CD14-positive monocyte (primary cell): ENCODE measurements at regions not wholly inside any gene's neighbourhood (a gene's known extent, or its start where the extent isn't known, plus 50 kb on each side); places are given as distances from the start of the nearest gene placed in this dataset.

Experiments used
- DNase-seq, 3 donors: peaks; one replicate each; pipeline ENCODE4 v3.0.0-alpha.2; 2011 to 2022
- H2AFZ ChIP-seq: 2 replicates; pipeline ENCODE4 v1.6.0; 2012; ENCODE audit warnings: mild to moderate bottlenecking, low read depth, low read length, inconsistent platforms; ENCODE audit not compliant: insufficient read depth, poor library complexity, severe bottlenecking
- H3K27ac ChIP-seq, 2 donors: 1 replicate in 1 of 2; 2 replicates in 1 of 2; pipeline ENCODE4 v1.5.1; 2012 to 2013; ENCODE audit warnings: low read length in 2 of 2, control low read depth in 1 of 2, inconsistent platforms in 1 of 2, low read depth in 1 of 2, mild to moderate bottlenecking in 1 of 2
- H3K27me3 ChIP-seq, 2 donors: one replicate each; pipeline versions ENCODE4 v1.6.0 to v1.6.1; 2011 to 2013; ENCODE audit warnings: low read length in 2 of 2; ENCODE audit not compliant: control insufficient read depth in 2 of 2, insufficient read depth in 2 of 2
- H3K36me3 ChIP-seq, 2 donors: replicated peaks in 1 of 2; 1 replicate in 1 of 2; 2 replicates in 1 of 2; pipeline versions ENCODE4 v1.5.1 to v1.6.1; 2012 to 2013; ENCODE audit warnings: low read length in 2 of 2, control low read depth in 1 of 2, inconsistent platforms in 1 of 2, mild to moderate bottlenecking in 1 of 2; ENCODE audit not compliant: insufficient read depth in 2 of 2, control insufficient read depth in 1 of 2
- H3K4me1 ChIP-seq, 2 donors: 1 replicate in 1 of 2; 2 replicates in 1 of 2; pipeline versions ENCODE4 v1.5.1 to v1.6.1; 2012 to 2013; ENCODE audit warnings: low read length in 2 of 2, control low read depth in 1 of 2, inconsistent platforms in 1 of 2, mild to moderate bottlenecking in 1 of 2, moderate library complexity in 1 of 2; ENCODE audit not compliant: insufficient read depth in 2 of 2, control insufficient read depth in 1 of 2
- H3K4me2 ChIP-seq: replicated peaks from 2 replicates; pipeline ENCODE3; 2012; ENCODE audit warnings: low read length, moderate library complexity, mild to moderate bottlenecking; ENCODE audit not compliant: poor library complexity, severe bottlenecking; ENCODE audit errors: extremely low read depth
- H3K4me3 ChIP-seq, 3 experiments: fragments of 200-600 bp in 1 of 3; sonication (generic) in 1 of 3; replicated peaks in 1 of 3; 1 replicate in 2 of 3; 2 replicates in 1 of 3; pipeline ENCODE4 v1.5.1; 2011 to 2013; ENCODE audit warnings: low read length in 3 of 3, mild to moderate bottlenecking in 3 of 3, control low read depth in 2 of 3, low read depth in 2 of 3, inconsistent platforms in 1 of 3, moderate library complexity in 1 of 3
- H3K79me2 ChIP-seq: 2 replicates; pipeline ENCODE4 v1.6.0; 2012; ENCODE audit warnings: mild to moderate bottlenecking, control low read depth, inconsistent platforms, low read length, moderate library complexity; ENCODE audit not compliant: insufficient read depth
- H3K9ac ChIP-seq: 2 replicates; pipeline ENCODE4 v1.6.0; 2017; ENCODE audit warnings: low read length, mild to moderate bottlenecking; ENCODE audit not compliant: insufficient read depth, poor library complexity, severe bottlenecking
- H3K9me3 ChIP-seq, 2 donors: replicated peaks in 1 of 2; 1 replicate in 1 of 2; 2 replicates in 1 of 2; pipeline versions ENCODE4 v1.5.1 to v1.6.1; 2012 to 2013; ENCODE audit warnings: low read length in 2 of 2, control low read depth in 1 of 2; ENCODE audit not compliant: control insufficient read depth in 1 of 2, insufficient read depth in 1 of 2
- H4K20me1 ChIP-seq: 2 replicates; pipeline ENCODE4 v1.6.0; 2012; ENCODE audit warnings: mild to moderate bottlenecking, low read length, control low read depth, moderate library complexity; ENCODE audit not compliant: insufficient read depth
- H3K27ac Mint-ChIP-seq, 7 donors: one replicate each; pipeline ENCODE4 v1.8.0; 2020; ENCODE audit warnings: mild to moderate bottlenecking in 7 of 7, mixed read lengths in 7 of 7, moderate library complexity in 6 of 7, inconsistent platforms in 2 of 7
- H3K27me3 Mint-ChIP-seq, 3 donors: one replicate each; pipeline ENCODE4 v1.8.0; 2021 to 2022; ENCODE audit warnings: low read depth in 3 of 3, mild to moderate bottlenecking in 3 of 3, mixed read lengths in 3 of 3, moderate library complexity in 3 of 3, inconsistent platforms in 1 of 3
- H3K36me3 Mint-ChIP-seq, 2 donors: one replicate each; pipeline ENCODE4 v1.8.0; 2020; ENCODE audit warnings: mixed read lengths in 2 of 2, inconsistent platforms in 1 of 2, mild to moderate bottlenecking in 1 of 2
- H3K4me1 Mint-ChIP-seq: one replicate; pipeline ENCODE4 v1.8.0; 2020; ENCODE audit warnings: mild to moderate bottlenecking, mixed read lengths
- H3K4me3 Mint-ChIP-seq, 2 donors: one replicate each; pipeline ENCODE4 v1.8.0; 2020; ENCODE audit warnings: mild to moderate bottlenecking in 2 of 2, mixed read lengths in 2 of 2, moderate library complexity in 1 of 2
- H3K9me3 Mint-ChIP-seq, 7 donors: one replicate each; pipeline ENCODE4 v1.8.0; 2020 to 2022; ENCODE audit warnings: mixed read lengths in 7 of 7, mild to moderate bottlenecking in 6 of 7, moderate library complexity in 6 of 7, inconsistent platforms in 2 of 7
- WGBS: methylation state at CpG from one replicate; pipeline ENCODE4 v1.1.5; 2013; ENCODE audit warnings: missing lambda C conversion rate; ENCODE audit not compliant: insufficient coverage; 5-methylcytosine and 5-hydroxymethylcytosine counted together
- intact Hi-C, 2 donors: fragments of 100-400 bp; cut with micrococcal nuclease; formaldehyde crosslinking; loops; one replicate each; pipeline versions ENCODE4 v1.15.0 to v1.15.1; 2023
- TF ChIP-seq, protein P1 (sequence below): fragments of 200-600 bp; IDR thresholded peaks from one replicate; pipeline ENCODE4 v1.8.0; 2022; ENCODE audit warnings: antibody characterized with exemption, mild to moderate bottlenecking

DNA sequence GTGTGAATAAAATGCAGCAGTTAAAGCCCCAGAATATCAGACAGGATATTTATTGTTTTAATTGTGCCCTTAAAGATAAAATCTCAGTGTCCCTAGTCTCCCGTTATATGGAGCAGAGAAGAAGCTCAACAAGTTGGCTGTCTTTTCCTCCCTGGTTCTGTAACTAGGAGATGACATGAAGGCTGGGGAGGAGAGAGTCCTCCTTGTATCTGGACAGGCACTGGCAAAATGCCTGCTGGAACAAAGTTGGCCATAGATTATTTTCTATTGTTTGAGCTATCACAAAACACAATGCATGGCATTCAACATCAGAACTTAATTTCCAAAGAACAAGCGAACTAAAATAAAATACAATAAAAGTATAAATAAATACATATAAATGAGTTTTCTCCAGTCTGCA, 694.9 kb upstream of the KCND2 start:
- no peaks in the 10 kb centered on the region for H3K4me1 ChIP-seq
- no peaks in the 10 kb centered on the region for H3K4me1 Mint-ChIP-seq
- H4K20me1 ChIP-seq = no peaks in the 10 kb centered on the region
- no peak overlapping the region for H3K9ac ChIP-seq
- WGBS = 80% methylated on average over 1 of the region's 2 CpGs
- no peaks in the 10 kb centered on the region for H3K79me2 ChIP-seq
- H2AFZ ChIP-seq = no peak overlapping the region
- no peak overlapping the region for H3K4me2 ChIP-seq
- H3K27me3 ChIP-seq = no peaks in the 10 kb centered on the region
- no peak overlapping the region for H3K27ac ChIP-seq
- intact Hi-C loops = no loop called here
- H3K36me3 ChIP-seq = no peaks in the 10 kb centered on the region
- DNase-seq = no peak
- TF ChIP-seq, protein P1, sequence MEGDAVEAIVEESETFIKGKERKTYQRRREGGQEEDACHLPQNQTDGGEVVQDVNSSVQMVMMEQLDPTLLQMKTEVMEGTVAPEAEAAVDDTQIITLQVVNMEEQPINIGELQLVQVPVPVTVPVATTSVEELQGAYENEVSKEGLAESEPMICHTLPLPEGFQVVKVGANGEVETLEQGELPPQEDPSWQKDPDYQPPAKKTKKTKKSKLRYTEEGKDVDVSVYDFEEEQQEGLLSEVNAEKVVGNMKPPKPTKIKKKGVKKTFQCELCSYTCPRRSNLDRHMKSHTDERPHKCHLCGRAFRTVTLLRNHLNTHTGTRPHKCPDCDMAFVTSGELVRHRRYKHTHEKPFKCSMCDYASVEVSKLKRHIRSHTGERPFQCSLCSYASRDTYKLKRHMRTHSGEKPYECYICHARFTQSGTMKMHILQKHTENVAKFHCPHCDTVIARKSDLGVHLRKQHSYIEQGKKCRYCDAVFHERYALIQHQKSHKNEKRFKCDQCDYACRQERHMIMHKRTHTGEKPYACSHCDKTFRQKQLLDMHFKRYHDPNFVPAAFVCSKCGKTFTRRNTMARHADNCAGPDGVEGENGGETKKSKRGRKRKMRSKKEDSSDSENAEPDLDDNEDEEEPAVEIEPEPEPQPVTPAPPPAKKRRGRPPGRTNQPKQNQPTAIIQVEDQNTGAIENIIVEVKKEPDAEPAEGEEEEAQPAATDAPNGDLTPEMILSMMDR = no peak
- H3K9me3 Mint-ChIP-seq = peaks cover 0 to 10% (median 1%) of the 10 kb centered on the region in 7 donors
- H3K36me3 Mint-ChIP-seq = no peaks in the 10 kb centered on the region
- no peak overlapping the region for H3K27ac Mint-ChIP-seq
- H3K4me3 Mint-ChIP-seq = no peak overlapping the region
- peaks cover 0 to 5% of the 10 kb centered on the region in 2 donors for H3K9me3 ChIP-seq
- no peaks in the 10 kb centered on the region for H3K27me3 Mint-ChIP-seq
- H3K4me3 ChIP-seq = no peak overlapping the region

DNA sequence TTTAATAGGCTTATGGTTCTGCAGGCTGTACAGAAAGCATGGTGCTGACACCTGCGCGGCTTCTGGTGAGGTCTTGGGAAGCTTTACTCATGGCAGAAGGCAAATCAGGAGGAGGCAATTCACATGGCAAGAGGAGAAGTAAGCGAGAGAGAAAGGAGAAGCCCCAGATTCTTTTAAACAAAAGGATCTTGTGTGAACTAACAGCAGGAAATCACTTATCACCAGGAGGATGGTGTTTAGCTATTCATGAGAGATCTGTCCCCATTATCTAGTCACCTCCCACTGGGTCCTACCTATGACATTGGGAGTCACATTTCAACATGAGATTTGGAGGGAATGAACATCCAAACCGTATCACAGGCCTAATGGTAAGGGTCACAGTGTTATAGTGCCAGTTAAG, 678.0 kb upstream of the KCND2 start:
- intact Hi-C loops = no loop called here

More for the DNA sequence above, 678.0 kb upstream of the KCND2 start:
- Mint-ChIP-seq H3K36me3 (no peaks in the 10 kb centered on the region), H3K27me3 (peaks cover 0 to 2% (median 0%) of the 10 kb centered on the region in 3 donors), H3K9me3 (peaks cover 0 to 7% (median 2%) of the 10 kb centered on the region in 7 donors), H3K4me3 (no peak overlapping the region), H3K27ac (no peak overlapping the region), H3K4me1 (no peaks in the 10 kb centered on the region)
- Histone ChIP-seq H3K79me2 (no peaks in the 10 kb centered on the region), H3K4me3 (no peak overlapping the region), H3K36me3 (no peaks in the 10 kb centered on the region), H3K27ac (no peak overlapping the region), H3K9ac (no peak overlapping the region), H4K20me1 (no peaks in the 10 kb centered on the region), H3K4me2 (no peak overlapping the region), H2AFZ (no peak overlapping the region), H3K4me1 (no peaks in the 10 kb centered on the region), H3K9me3 (no peaks in the 10 kb centered on the region), H3K27me3 (no peaks in the 10 kb centered on the region)
- no peak for DNase-seq
- WGBS = 22% methylated on average over 2 of the region's 4 CpGs
- TF ChIP-seq, protein P1 = no peak
